GM21367 (cell line): ENCODE measurements at regions not wholly inside any gene's neighbourhood (a gene's known extent, or its start where the extent isn't known, plus 50 kb on each side); places are given as distances from the start of the nearest gene placed in this dataset.
"Not testable (repeated sequence)": the region's sequence is repeated elsewhere in the genome, so short reads cannot be mapped to it uniquely, and the experiment has no call there.

ENCODE experiments used
- ATAC-seq: cut with Tn5 transposase; IDR thresholded peaks from one replicate; pipeline ENCODE4 v1.9.1; 2021; ENCODE audit not compliant: unreplicated experiment

DNA sequence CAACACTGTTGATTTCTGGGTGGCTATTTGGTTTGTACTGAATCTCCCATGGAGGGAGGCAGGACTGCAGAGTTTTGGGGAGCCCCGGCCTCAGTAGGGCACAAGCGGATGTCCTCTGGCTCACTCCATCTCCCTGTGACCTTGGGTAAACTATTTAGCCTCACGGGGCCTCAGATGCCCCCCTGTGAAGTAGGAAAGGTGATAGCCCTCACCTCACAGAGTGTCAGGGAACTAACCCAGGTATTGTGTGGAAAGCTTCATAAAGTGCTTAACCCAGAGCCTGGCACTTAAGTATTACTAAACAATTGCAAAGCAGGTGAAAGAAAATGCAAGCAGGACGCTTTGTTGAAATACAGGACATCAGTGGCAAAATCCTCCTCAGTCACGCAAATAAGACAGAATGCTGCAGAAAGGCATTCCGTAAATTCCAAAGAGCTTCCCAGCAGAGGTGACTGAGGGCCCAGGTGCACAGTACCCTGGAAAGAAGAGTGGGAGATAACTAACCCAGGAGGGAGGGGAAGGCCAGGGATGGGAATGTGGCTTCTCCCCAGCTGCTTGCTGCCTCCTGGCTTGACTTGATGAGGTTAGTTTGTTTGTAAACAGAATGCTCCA, 436.3 kb downstream of the PRDM2 start:
- no peak for ATAC-seq

DNA sequence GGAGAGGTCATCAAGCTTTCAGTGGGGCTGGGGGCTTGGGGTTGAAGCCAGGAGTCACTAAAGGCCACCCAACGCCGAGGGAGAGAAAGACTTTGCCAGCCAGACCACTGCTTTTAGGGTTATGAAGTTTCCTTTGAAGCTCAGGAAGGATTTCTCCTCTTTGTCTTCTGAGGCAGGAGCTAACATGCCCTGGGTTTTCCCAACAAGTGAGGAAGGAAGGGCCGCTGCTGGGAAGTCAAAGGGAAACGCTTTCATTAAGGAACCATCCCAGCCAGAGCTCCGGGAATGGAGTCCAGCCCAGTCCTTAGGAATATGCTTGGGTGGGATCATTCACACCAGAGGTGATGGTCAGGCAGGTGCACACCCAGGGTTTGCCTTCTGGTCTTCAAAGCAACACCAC, 436.9 kb downstream of the PRDM2 start:
- no peak for ATAC-seq

GRCh38 chr1:14137411-14138134, 437.6 kb downstream of the PRDM2 start:
- ATAC-seq, result no peak

DNA sequence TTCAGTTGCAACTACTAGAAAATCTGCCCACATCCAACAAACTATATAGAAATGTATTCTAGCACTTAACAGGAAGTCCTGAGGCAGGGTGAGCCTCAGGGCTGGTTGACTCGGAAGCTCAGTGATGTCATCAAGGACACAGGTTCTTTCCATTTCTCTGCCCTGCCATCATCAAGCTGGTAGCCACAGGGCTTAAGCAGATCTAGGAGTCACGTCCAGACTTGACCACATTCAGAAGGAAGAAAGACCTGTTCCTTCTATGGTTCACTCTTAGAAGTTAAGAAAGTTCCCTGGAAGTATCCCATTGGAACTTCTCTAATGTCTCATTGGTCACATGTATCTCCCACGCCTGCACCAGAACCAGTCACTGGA, 438.1 kb downstream of the PRDM2 start:
- ATAC-seq, result no peak

GRCh38 chr1:14138687-14139086, 438.7 kb downstream of the PRDM2 start:
- ATAC-seq, result no peak

DNA sequence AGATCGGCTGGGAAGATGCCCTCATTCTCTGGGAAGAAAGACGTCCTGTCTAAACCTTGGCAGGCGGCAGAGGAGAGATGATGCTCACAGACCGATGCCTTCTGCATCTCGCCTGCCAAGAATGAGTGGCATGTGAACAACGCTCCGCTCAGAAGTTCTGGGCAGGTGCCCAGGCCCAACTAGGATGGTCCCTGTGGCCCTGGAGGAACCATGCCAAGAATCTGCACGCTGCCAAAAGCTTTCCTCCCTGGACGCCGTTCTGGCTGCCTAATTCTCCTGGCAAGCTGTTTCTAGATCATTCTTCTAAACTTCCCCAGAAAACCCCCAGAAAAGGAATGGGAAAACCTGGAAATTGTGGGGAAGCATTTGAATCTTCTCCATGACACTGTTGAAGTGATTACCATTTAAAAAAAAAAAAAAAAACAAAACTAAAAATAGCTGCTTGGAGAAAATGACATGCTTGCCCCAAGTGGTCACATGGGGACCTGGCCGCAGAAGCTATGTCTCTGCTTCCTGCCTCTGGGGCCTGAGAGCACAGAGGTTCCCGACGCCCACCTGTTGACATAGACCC, 440.9 kb downstream of the PRDM2 start:
- no peak for ATAC-seq

GRCh38 chr1:14141656-14142055, 441.7 kb downstream of the PRDM2 start:
- no peak for ATAC-seq

DNA sequence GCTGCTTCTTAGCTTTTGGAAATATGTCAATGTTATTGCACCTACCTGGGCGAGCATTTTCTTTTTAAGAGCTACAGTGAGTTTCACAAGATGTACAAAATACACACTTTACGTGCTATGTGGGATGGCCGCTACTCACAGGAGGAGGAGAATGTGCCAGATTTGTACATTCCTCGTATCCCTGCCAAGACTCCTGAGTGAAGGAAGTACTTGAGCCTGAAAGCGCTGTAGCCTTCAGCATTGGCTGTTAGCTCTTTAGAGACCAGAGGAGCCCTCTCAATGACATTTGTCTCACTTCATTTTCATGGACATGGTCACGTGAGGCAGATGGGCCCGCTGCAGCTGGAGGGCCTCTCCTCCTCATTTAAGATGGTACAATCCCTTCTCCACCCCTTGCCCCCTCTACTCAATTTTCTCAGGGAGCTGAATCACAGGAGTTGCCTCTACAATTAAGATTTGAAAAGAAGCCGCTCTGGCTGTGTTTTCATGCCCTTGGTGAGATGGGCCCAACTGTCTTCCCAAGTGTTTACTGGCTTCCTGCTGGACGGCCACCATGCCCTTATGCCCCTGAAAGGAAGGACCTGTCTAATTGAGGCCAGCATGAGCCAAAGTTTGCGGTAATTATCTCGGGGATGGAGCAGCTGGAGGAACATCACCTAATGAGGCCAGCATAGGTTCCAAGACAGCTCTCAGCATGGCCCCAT, 442.6 kb downstream of the PRDM2 start:
- no peak for ATAC-seq

DNA sequence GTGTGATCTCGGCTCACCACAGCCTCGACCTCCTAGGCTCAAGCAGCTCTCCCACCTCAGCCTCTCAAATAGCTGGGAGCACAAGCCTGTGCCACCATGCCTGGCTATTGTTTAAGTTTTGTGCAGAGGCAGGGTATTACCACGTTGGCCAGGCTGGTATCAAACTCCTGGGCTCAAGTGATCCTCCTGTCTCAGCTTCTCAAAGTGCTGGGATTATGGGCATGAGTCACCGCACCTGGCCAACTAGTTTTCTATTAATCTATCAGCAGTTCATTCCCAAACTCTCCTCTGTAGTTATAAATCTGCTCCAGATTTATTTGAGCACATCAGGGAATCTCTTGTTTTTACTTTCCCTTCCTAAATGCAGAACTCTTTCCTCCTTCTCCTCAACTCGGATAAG, 443.8 kb downstream of the PRDM2 start:
- ATAC-seq, result no peak

GRCh38 chr1:14148526-14148925, 448.5 kb downstream of the PRDM2 start:
- no peak for ATAC-seq

DNA sequence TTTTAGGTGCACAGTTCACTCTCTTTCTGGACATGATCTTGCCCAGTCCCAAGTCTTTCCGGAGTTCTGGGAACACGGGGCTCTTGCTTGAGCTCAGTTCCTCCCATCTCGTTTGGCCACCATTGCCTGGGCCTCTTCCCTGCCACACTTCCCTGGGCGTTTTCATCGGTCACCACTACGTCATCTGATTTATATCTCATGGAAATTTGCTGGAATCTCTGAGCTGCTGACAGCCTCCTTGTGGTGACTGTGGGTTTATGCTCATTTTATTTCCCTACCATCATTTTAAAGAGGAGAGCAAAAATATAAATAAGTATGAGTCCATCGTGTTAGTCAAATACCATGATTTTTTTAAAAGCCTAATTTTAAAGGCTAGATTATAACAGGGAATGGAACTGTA, 449.1 kb upstream of the KAZN start:
- no peak for ATAC-seq

DNA sequence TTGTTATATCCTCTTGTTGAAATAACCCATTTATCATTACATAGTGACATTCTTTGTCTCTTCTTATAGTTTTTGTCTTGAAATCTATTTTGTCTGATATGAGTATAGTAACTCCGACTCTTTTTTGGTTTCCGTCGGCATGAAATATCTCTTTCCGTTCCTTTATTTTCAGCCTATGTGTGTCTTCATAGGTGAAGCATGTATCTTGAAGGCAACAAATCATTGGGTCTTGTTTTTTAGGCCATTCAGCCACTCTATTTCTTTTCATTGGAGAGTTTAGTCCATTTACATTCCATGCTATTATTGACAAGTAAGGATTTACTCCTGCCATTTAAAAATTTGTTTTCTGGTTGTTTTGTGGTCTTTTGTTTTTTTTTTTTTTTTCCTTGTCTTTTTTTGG, 441.9 kb upstream of the KAZN start:
- no peak for ATAC-seq

- ATAC-seq, result no peak
Observed at GRCh38 chr1:14160781-14161180, 437.7 kb upstream of the KAZN start.

DNA sequence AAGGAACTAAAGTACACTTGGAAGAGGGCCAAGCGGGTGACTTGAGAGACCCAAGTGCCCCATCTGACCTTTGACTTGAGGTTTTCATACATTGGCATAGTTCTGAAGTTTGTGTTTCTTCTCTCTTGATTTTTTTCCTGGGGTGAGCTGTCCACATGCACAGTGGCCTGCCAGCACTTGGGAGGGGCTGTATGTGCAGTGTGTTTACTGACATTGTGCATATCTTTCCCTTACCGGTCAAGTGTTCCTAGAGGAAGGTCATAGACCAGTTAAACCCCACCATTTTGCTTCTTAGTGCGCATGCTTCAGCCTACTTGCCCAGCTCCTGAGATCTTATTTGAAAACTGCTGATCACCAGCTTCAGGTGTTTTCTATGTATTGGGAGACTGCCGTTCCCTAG, 435.2 kb upstream of the KAZN start:
- no peak for ATAC-seq

GRCh38 chr1:14165371-14165801, 433.1 kb upstream of the KAZN start:
- no peak for ATAC-seq

DNA sequence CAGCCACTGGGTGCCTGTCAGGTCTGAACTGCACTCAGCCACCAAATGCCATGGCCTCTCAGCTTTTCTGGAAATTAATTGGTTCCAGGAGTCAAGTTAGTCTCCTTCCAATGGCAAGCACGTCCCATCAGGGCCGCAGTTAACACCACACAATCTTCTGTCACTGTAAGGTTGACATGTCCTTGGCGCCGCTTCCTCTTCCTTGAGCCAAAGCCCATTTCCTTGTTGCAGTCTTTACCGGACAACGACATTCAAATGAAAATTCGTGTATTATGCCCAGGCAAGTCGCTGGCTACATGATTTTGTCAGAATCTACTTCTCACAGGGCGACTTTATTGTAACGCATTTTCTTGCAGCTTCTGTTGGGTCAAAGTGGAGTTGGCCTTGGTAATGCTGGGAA, 430.6 kb upstream of the KAZN start:
- no peak for ATAC-seq

GRCh38 chr1:14168326-14169063, 430.0 kb upstream of the KAZN start:
- no peak for ATAC-seq

DNA sequence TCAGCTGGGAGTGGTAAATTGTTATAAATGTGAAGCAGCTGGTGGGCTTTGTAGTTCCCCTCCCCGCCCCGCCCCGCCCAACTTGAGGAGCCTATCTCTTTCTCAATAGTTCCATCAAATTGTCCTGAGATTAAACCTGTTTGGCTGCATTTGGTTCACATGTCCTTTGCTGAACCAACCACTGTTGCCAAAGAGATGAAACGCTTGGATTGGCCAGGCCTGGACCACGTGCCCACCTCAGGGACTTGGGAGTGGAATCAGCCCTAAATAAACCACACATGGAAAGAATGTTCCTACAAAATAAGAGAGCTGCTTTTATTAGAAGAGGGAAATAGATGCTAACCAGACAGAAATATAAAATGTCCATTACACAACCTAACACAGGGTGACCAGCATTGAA, 424.9 kb upstream of the KAZN start:
- no peak for ATAC-seq

- ATAC-seq, result not testable (repeated sequence)
Observed at GRCh38 chr1:14177866-14178265, 420.6 kb upstream of the KAZN start.

- no peak for ATAC-seq
Observed at GRCh38 chr1:14180738-14181137, 417.7 kb upstream of the KAZN start.

DNA sequence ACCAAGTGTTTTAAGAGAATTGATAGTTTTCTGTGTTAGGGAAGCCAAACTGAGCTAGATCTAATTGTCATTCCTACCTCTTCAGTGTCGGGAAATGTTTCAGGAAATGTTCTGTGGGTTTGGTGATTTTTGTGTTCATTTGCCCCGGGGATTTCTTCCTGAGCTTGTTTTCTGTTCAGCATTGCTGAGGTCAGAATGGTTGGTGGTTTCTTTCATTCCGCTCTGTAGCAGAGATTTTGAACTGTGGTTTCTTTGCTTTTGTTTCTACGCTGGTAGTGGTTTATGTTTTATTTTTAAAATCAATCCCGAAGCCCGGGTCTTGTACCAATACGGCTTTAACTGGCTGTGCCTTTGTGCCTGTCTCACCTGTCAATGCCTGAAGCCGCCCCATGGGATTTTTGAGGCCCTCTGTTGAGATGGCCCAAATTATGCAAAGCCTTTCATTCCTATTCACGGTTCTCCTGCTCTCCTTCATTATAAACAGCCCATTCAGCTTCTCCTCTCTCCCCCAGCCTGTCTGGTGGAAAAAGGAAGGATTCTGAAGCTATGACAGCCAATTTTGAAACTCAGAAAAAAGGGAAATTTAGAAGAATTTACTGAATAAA, 417.2 kb upstream of the KAZN start:
- ATAC-seq, result no peak
